ENCODE measurements at regions not wholly inside any gene's neighbourhood (a gene's known extent, or its start where the extent isn't known, plus 50 kb on each side); places are given as distances from the start of the nearest gene placed in this dataset.
"Not testable (repeated sequence)": the region's sequence is repeated elsewhere in the genome, so short reads cannot be mapped to it uniquely, and the experiment has no call there.

DNA sequence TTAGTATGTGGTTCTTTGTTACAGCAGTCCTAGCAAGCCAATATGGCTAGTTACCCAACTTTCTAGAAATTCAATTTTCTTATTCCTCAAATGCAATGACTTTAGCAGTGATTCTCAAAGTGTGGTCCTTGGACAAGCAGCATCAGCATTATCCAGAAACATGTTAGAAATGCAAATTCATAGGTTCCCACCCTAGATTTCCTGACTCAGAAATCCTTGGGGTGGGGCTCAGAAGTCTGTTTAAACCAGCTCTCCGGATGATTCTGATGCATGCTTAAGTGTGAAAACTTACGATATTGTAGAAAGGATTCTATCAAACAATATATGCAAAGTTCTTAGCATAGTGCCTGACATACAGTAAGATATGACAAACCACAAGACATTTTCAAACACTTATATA lies 757.1 kb downstream of the DHX35 start:
- DNase-seq, result no peak

- no peak for DNase-seq
Measured at GRCh38 chr20:39717936-39718335, 755.8 kb downstream of the DHX35 start.

DNA sequence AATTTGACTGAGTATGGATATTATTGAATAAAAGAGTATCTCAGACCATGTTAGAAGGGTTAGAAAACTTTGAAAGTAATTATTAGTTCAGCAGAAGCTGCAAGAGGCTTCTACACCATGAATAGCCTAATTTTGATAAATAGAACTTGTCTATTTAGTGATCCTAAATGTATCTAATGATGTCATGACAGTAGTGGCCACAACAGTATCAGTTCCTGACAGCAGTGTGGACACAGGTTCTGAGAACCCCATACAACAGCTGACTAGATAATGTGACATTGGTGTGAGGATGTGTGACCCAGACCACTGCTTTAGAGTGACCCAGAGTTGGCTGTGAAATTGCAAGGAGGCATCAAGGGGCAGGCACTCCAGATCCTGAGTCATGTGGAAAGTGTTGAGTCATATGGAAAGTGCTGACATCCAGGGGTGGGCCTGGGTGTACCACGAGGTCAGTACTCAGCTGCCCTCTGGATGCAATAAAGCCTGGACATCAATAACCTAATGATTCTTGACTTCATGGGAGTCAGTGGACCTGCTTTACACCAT lies 754.7 kb downstream of the DHX35 start:
- DNase-seq, result no peak

- DNase-seq, result peak; percentile 11
Measured at GRCh38 chr20:39713076-39713840, 751.1 kb downstream of the DHX35 start.

- DNase-seq, result peak; percentile 21
Measured at GRCh38 chr20:39706184-39706663, 744.1 kb downstream of the DHX35 start.

DNA sequence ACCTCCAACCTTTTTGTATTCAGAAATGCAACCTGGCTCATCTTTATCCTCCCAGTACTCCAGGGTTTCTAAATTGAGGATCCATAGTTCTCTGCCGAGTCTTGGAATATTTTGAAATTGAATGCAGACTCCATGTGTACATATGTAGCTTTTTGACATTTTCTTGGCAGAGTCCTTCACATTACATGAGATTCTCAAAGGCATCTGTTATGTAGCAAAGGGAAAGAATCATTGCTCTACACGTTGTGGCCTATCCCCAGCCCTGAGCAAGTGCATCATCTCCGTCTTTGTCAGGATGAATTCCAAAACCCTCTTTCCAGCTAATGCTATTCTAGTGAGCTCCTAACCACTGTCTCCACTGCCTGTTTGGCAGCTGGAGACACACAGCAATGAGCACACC lies 742.9 kb downstream of the DHX35 start:
- no peak for DNase-seq

- DNase-seq, result not testable (repeated sequence)
Measured at GRCh38 chr20:39703357-39703756, 741.2 kb downstream of the DHX35 start.

- no peak for DNase-seq
Measured at GRCh38 chr20:39702701-39703349, 740.7 kb downstream of the DHX35 start.

GRCh38 chr20:39700528-39700927 lies 738.4 kb downstream of the DHX35 start:
- DNase-seq, result no peak

DNA sequence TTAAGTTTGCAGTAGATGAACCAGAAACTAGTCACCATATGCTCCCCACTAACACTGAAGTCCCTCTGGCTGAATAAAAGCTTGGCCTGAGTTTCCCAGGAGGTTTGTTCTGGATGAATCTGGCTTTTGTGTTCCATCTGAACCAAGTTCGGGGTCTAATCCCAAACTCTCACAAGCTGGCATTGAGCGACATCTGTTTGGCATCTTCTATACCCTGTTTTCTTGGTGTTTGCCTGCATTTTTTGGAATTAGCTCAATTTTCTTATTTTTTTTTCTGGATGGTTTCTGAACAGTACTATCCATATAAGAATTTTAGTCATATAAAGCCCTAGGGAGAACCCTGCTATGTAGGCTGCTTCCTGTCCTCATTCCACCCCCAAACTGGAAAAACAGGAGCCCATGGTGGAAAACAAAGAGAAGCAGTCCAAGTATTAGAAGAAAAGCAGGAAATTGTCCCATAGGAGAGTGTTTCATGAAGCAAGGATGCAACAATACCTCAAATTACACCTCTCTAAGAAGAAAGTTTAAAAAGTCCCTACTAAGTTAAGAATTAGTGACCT lies 737.1 kb downstream of the DHX35 start:
- DNase-seq, result no peak

GRCh38 chr20:39698752-39699151 lies 736.6 kb downstream of the DHX35 start:
- no peak for DNase-seq

GRCh38 chr20:39691151-39691862 lies 729.2 kb downstream of the DHX35 start:
- no peak for DNase-seq

DNA sequence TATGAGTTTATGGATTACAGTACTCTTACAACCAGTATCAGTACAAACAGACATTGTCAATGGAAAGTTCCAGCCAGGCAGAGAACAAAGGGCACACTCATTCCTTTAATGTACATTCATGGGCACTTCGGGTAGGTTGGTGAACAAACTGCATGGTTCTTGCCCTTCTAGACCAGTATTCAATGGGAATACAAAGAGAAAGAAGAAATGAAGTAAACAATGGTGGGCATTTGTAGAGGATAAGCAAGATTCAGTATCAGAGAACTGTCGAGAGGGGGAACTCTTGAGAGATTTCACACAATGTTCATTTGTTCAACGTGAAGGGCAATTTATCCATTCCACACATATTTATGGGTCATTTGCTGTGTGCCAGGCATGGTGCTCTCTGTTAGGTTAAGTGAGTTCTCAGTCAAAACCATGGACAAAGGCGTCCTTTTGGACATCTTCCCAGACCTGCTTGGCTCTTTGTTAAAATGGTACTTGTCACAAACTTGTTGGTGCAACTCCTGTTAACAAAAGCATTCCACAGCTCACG lies 714.8 kb downstream of the DHX35 start:
- no peak for DNase-seq

DNA sequence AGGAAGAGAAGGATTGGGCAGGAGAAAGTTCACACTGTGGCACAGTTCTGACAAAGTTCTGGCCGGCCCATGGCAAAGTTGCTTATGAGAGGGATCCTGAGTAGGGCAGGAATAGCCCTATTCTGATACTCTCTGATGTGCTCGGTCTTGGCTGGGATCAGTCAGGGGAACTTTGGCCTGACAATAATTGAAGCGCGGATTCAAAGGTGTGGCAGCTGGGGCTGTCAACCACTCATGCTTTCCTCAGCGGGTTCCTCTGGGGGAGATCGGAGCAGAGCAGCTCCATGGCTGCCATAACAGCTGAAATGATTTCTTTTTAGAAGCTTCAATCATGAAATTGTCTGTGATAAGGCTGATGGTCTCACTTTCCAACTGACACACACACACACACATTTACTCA lies 714.1 kb downstream of the DHX35 start:
- DNase-seq, result no peak

GRCh38 chr20:39674842-39675241 lies 712.7 kb downstream of the DHX35 start:
- no peak for DNase-seq

GRCh38 chr20:39670988-39671387 lies 708.8 kb downstream of the DHX35 start:
- no peak for DNase-seq

- no peak for DNase-seq
Measured at GRCh38 chr20:39669659-39670058, 707.5 kb downstream of the DHX35 start.

- DNase-seq, result no peak
Measured at GRCh38 chr20:39668038-39668437, 705.9 kb downstream of the DHX35 start.

- DNase-seq, result no peak
Measured at GRCh38 chr20:39661833-39662232, 699.7 kb downstream of the DHX35 start.

DNA sequence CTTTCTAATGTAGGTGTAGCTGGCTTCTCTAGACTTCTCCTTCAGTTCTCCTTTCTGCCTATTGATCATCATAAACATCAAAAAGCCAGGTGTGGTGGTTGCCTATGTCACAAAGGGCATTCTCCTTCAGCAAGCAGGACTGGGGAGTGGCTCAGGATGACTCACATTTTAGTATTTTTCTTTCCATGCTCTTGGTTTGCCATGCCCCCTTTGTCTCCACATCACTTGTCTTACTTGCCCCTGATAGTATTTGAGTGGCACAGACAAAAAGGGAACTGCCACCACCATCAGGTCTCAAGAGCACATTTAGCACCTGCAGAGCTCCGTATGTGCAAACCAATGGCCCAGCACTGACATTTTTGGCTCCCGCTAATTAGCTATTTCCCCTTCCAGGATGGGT lies 698.8 kb downstream of the DHX35 start:
- no peak for DNase-seq

DNA sequence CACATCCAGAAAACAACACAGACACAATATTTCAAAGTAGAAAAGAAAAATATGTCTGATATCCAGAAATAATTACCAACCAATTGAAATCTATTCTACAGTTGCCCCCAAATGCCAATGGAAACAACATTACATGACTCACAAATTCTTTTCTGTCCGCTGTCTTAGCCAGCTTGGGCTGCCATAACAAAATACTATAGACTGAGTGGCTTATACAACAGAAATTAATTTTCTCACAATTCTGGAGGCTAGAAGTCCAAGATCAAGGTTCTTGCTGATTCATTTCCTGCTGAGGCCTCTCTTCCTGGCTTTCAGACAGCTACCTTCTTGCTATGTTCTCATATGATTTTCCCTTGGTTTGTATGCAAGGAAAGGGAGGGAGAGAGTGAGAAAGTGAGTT lies 698.1 kb downstream of the DHX35 start:
- DNase-seq, result no peak

GRCh38 chr20:39658662-39659409 lies 696.7 kb downstream of the DHX35 start:
- DNase-seq, result no peak

All from NCI-H69 (cell line).